ENCODE measurements at regions not wholly inside any gene's neighbourhood (a gene's known extent, or its start where the extent isn't known, plus 50 kb on each side); places are given as distances from the start of the nearest gene placed in this dataset.

- no peak for TF ChIP-seq CTCF (IDR thresholded peaks at IDR 0.05)
- Histone ChIP-seq H2AFZ (no peak overlapping the region), H3K4me2 (ENCODE audit: low read length) (no peak overlapping the region), H3K27ac (no peak overlapping the region), H3K4me3 (ENCODE audit: low read depth, low read length) (no peak overlapping the region), H3K4me1 (no peaks in the 10 kb centered on the region), H3K9ac (no peak overlapping the region), H3K36me3 (ENCODE audit: control insufficient read depth, insufficient read depth, low read length) (no peaks in the 10 kb centered on the region), H3K27me3 (ENCODE audit: control insufficient read depth, insufficient read depth, low read length) (no peaks in the 10 kb centered on the region), H3K79me2 (no peaks in the 10 kb centered on the region), H3K9me3 (ENCODE audit: control insufficient read depth, low read length) (no peaks in the 10 kb centered on the region)
Observed at GRCh38 chr1:221396526-221396925, 345.4 kb downstream of the DUSP10 start.

GRCh38 chr1:221397141-221397540 lies 344.7 kb downstream of the DUSP10 start:
- H3K27me3 ChIP-seq (ENCODE audit: control insufficient read depth, insufficient read depth, low read length): no peaks in the 10 kb centered on the region
- H2AFZ ChIP-seq: no peak overlapping the region
- no peak for TF ChIP-seq CTCF (IDR thresholded peaks at IDR 0.05)
- H3K36me3 ChIP-seq (ENCODE audit: control insufficient read depth, insufficient read depth, low read length): no peaks in the 10 kb centered on the region
- no peaks in the 10 kb centered on the region for H3K9me3 ChIP-seq (ENCODE audit: control insufficient read depth, low read length)
- no peak overlapping the region for H3K4me2 ChIP-seq (ENCODE audit: low read length)
- H3K4me3 ChIP-seq (ENCODE audit: low read depth, low read length): no peak overlapping the region
- H3K27ac ChIP-seq: no peak overlapping the region
- no peaks in the 10 kb centered on the region for H3K79me2 ChIP-seq
- no peaks in the 10 kb centered on the region for H3K4me1 ChIP-seq
- H3K9ac ChIP-seq: no peak overlapping the region

GRCh38 chr1:221397606-221398005 lies 344.3 kb downstream of the DUSP10 start:
- no peak overlapping the region for H2AFZ ChIP-seq
- no peak overlapping the region for H3K27ac ChIP-seq
- H3K9ac ChIP-seq: no peak overlapping the region
- TF ChIP-seq CTCF (IDR thresholded peaks at IDR 0.05): no peak
- no peaks in the 10 kb centered on the region for H3K79me2 ChIP-seq
- H3K4me3 ChIP-seq (ENCODE audit: low read depth, low read length): no peak overlapping the region
- no peaks in the 10 kb centered on the region for H3K27me3 ChIP-seq (ENCODE audit: control insufficient read depth, insufficient read depth, low read length)
- no peaks in the 10 kb centered on the region for H3K4me1 ChIP-seq
- H3K36me3 ChIP-seq (ENCODE audit: control insufficient read depth, insufficient read depth, low read length): no peaks in the 10 kb centered on the region
- H3K4me2 ChIP-seq (ENCODE audit: low read length): no peak overlapping the region
- no peaks in the 10 kb centered on the region for H3K9me3 ChIP-seq (ENCODE audit: control insufficient read depth, low read length)

- TF ChIP-seq CTCF (IDR thresholded peaks at IDR 0.05): no peak
- no peaks in the 10 kb centered on the region for H3K9me3 ChIP-seq (ENCODE audit: control insufficient read depth, low read length)
- H3K9ac ChIP-seq: no peak overlapping the region
- no peaks in the 10 kb centered on the region for H3K36me3 ChIP-seq (ENCODE audit: control insufficient read depth, insufficient read depth, low read length)
- H3K27me3 ChIP-seq (ENCODE audit: control insufficient read depth, insufficient read depth, low read length): no peaks in the 10 kb centered on the region
- no peak overlapping the region for H3K4me2 ChIP-seq (ENCODE audit: low read length)
- no peaks in the 10 kb centered on the region for H3K79me2 ChIP-seq
- no peak overlapping the region for H3K27ac ChIP-seq
- H2AFZ ChIP-seq: no peak overlapping the region
- no peaks in the 10 kb centered on the region for H3K4me1 ChIP-seq
- no peak overlapping the region for H3K4me3 ChIP-seq (ENCODE audit: low read depth, low read length)
Observed at GRCh38 chr1:221405146-221405545, 336.7 kb downstream of the DUSP10 start.

- no peak for TF ChIP-seq CTCF (IDR thresholded peaks at IDR 0.05)
- no peaks in the 10 kb centered on the region for H3K9me3 ChIP-seq (ENCODE audit: control insufficient read depth, low read length)
- H3K27ac ChIP-seq: no peak overlapping the region
- H2AFZ ChIP-seq: no peak overlapping the region
- H3K27me3 ChIP-seq (ENCODE audit: control insufficient read depth, insufficient read depth, low read length): no peaks in the 10 kb centered on the region
- no peak overlapping the region for H3K9ac ChIP-seq
- H3K4me2 ChIP-seq (ENCODE audit: low read length): no peak overlapping the region
- H3K4me3 ChIP-seq (ENCODE audit: low read depth, low read length): no peak overlapping the region
- H3K79me2 ChIP-seq: no peaks in the 10 kb centered on the region
- no peaks in the 10 kb centered on the region for H3K36me3 ChIP-seq (ENCODE audit: control insufficient read depth, insufficient read depth, low read length)
- H3K4me1 ChIP-seq: no peaks in the 10 kb centered on the region
Observed at GRCh38 chr1:221408117-221408803, 333.6 kb downstream of the DUSP10 start.
